ENCODE measurements at regions not wholly inside any gene's neighbourhood (a gene's known extent, or its start where the extent isn't known, plus 50 kb on each side); places are given as distances from the start of the nearest gene placed in this dataset.

- in situ Hi-C loops (cut with MboI) = no loop called here
- 1% methylated on average over 5 of the region's 5 CpGs for WGBS (ENCODE audit: insufficient coverage, low coverage, missing lambda C conversion rate)
- H3K36me3 ChIP-seq (ENCODE audit: control insufficient read depth, insufficient read depth, low read length) = no peaks in the 10 kb centered on the region
- no peak for FAIRE-seq
- H3K9ac ChIP-seq (ENCODE audit: insufficient read depth in 1 of 2, low read depth in 2 of 2, low read length in 2 of 2) = no peak overlapping the region
- no peak overlapping the region for H3K4me3 ChIP-seq
- H3K9me1 ChIP-seq (ENCODE audit: control insufficient read depth, insufficient read depth, low read length) = no peaks in the 10 kb centered on the region
- H3K27ac ChIP-seq (ENCODE audit: extremely low read depth, low read depth, low read length) = no peak overlapping the region
- no TSS peak for BruUV-seq (replicated peaks)
- H3K79me2 ChIP-seq (ENCODE audit: control insufficient read depth, insufficient read depth, low read length) = no peaks in the 10 kb centered on the region
- no peaks in the 10 kb centered on the region for H3K4me1 ChIP-seq (replicated peaks in 1 of 2; ENCODE audit: control insufficient read depth in 2 of 2, insufficient read depth in 2 of 2, low read length in 2 of 2)
- CTCF ChIA-PET (ENCODE audit: low intra/inter-chr PET ratio) = no interaction called here
- ATAC-seq = no peak
- H4K20me1 ChIP-seq (replicated peaks; ENCODE audit: control insufficient read depth, insufficient read depth, low read length) = no peaks in the 10 kb centered on the region
- H3K9me3 ChIP-seq (replicated peaks; ENCODE audit: control insufficient read depth, insufficient read depth, low read depth, low read length) = no peaks in the 10 kb centered on the region
- H3K27me3 ChIP-seq (ENCODE audit: control insufficient read depth in 2 of 2, insufficient read depth in 2 of 2, low read length in 2 of 2) = no peaks in the 10 kb centered on the region
- TF ChIP-seq ZBTB5 (IDR thresholded peaks at IDR 0.05) (no peak), AFF4 (CRISPR knock-in tag; IDR thresholded peaks at IDR 0.05) (no peak), FIP1L1 (IDR thresholded peaks at IDR 0.05; ENCODE audit: low read depth, low read length, poor library complexity, severe bottlenecking) (no peak), CBFB (CRISPR knock-in tag; IDR thresholded peaks at IDR 0.05) (no peak), ZNF174 (CRISPR knock-in tag; IDR thresholded peaks at IDR 0.05) (no peak), TOE1 (IDR thresholded peaks at IDR 0.05; ENCODE audit: borderline replicate concordance) (no peak), TOE1 (CRISPR knock-in tag; IDR thresholded peaks at IDR 0.05; ENCODE audit: borderline replicate concordance, low read depth) (no peak), ZNF449 (CRISPR knock-in tag; IDR thresholded peaks at IDR 0.05) (no peak), MTA3 (IDR thresholded peaks at IDR 0.05; ENCODE audit: borderline replicate concordance) (no peak), TCF3 (CRISPR knock-in tag; IDR thresholded peaks at IDR 0.05) (no peak), PHF21A (IDR thresholded peaks at IDR 0.05; ENCODE audit: borderline replicate concordance, low read depth) (no peak), EGR1 (conservative IDR thresholded peaks at IDR 0.05) (no peak)
- POLR2A ChIA-PET = no interaction called here
- H3K4me2 ChIP-seq (ENCODE audit: insufficient read depth, low read length) = no peak overlapping the region
- H2AFZ ChIP-seq (ENCODE audit: low read depth, low read length) = no peak overlapping the region
- no peak for DNase-seq (ENCODE audit: extremely low read depth in 1 of 4, low spot score in 3 of 4)
- intact Hi-C loops (cut with micrococcal nuclease) = no loop called here
Observed at GRCh38 chr7:34406848-34407530, 251.0 kb upstream of the NPSR1 start.
